ENCODE measurements at regions not wholly inside any gene's neighbourhood (a gene's known extent, or its start where the extent isn't known, plus 50 kb on each side); places are given as distances from the start of the nearest gene placed in this dataset.

GRCh38 chr21:38875694-38876492 is 70.2 kb downstream of the ETS2 start:
- FAIRE-seq, result no peak

All from A204.1 (cell line).